Osteocyte (in vitro differentiated cells): ENCODE measurements at regions not wholly inside any gene's neighbourhood (a gene's known extent, or its start where the extent isn't known, plus 50 kb on each side); places are given as distances from the start of the nearest gene placed in this dataset.

ENCODE experiments used
- DNase-seq: peaks from one replicate; pipeline ENCODE4 v3.0.0; 2021; ENCODE audit warnings: mixed read lengths; ENCODE audit not compliant: unreplicated experiment; ENCODE audit errors: extremely low spot score
- H3K27ac Mint-ChIP-seq: one replicate; pipeline ENCODE4 v1.8.0; 2021; ENCODE audit warnings: mild to moderate bottlenecking, mixed read lengths; ENCODE audit not compliant: unreplicated experiment
- H3K27me3 Mint-ChIP-seq: one replicate; pipeline ENCODE4 v1.8.0; 2021; ENCODE audit warnings: mixed read lengths; ENCODE audit not compliant: unreplicated experiment
- H3K36me3 Mint-ChIP-seq: one replicate; pipeline ENCODE4 v1.8.0; 2021; ENCODE audit warnings: mixed read lengths; ENCODE audit not compliant: unreplicated experiment
- H3K4me1 Mint-ChIP-seq: one replicate; pipeline ENCODE4 v1.8.0; 2021; ENCODE audit warnings: mixed read lengths; ENCODE audit not compliant: unreplicated experiment
- H3K4me3 Mint-ChIP-seq: one replicate; pipeline ENCODE4 v1.8.0; 2021; ENCODE audit warnings: mild to moderate bottlenecking, moderate library complexity, mixed read lengths; ENCODE audit not compliant: unreplicated experiment
- H3K9me3 Mint-ChIP-seq: one replicate; pipeline ENCODE4 v1.8.0; 2021; ENCODE audit warnings: mixed read lengths; ENCODE audit not compliant: unreplicated experiment
- TF ChIP-seq, protein P1 (sequence below): fragments of 200-600 bp; sonication (generic); IDR thresholded peaks from 2 replicates; pipeline ENCODE4 v1.5.0; 2021; ENCODE audit warnings: antibody characterized with exemption, mild to moderate bottlenecking, moderate library complexity

DNA sequence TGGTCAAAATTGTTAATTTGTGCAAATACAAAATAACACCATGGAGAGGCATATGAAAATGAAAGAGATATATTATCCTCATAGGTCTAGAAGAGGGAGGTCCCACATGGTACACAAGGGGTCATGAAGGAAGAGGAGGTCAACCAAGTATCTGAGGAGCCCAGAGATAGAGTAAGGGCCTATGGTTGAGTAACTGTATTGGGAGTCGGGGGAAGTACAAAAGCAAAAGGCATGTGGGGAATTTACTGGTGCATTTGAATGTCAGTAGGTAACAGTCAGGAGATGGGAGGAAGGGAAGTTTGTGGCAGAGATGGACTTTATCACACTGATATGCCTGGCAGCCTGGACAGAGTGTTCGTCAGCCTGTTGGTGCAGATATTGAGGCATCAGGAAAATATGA is 1113.7 kb downstream of the OTOL1 start:
- TF ChIP-seq, protein P1, sequence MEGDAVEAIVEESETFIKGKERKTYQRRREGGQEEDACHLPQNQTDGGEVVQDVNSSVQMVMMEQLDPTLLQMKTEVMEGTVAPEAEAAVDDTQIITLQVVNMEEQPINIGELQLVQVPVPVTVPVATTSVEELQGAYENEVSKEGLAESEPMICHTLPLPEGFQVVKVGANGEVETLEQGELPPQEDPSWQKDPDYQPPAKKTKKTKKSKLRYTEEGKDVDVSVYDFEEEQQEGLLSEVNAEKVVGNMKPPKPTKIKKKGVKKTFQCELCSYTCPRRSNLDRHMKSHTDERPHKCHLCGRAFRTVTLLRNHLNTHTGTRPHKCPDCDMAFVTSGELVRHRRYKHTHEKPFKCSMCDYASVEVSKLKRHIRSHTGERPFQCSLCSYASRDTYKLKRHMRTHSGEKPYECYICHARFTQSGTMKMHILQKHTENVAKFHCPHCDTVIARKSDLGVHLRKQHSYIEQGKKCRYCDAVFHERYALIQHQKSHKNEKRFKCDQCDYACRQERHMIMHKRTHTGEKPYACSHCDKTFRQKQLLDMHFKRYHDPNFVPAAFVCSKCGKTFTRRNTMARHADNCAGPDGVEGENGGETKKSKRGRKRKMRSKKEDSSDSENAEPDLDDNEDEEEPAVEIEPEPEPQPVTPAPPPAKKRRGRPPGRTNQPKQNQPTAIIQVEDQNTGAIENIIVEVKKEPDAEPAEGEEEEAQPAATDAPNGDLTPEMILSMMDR = no peak
- DNase-seq = no peak

GRCh38 chr3:162612991-162613390 is 1116.4 kb downstream of the OTOL1 start:
- Mint-ChIP-seq H3K27ac (no peak overlapping the region), H3K9me3 (no peaks in the 10 kb centered on the region), H3K36me3 (no peaks in the 10 kb centered on the region), H3K4me1 (no peaks in the 10 kb centered on the region), H3K27me3 (no peaks in the 10 kb centered on the region), H3K4me3 (no peak overlapping the region)
- no peak for DNase-seq
- TF ChIP-seq, protein P1 = no peak

More for the DNA sequence above, 1113.7 kb downstream of the OTOL1 start:
- Mint-ChIP-seq H3K9me3 (peaks cover 3% of the 10 kb centered on the region), H3K27ac (no peak overlapping the region), H3K4me3 (no peak overlapping the region), H3K4me1 (no peaks in the 10 kb centered on the region), H3K36me3 (no peaks in the 10 kb centered on the region), H3K27me3 (no peaks in the 10 kb centered on the region)

DNA sequence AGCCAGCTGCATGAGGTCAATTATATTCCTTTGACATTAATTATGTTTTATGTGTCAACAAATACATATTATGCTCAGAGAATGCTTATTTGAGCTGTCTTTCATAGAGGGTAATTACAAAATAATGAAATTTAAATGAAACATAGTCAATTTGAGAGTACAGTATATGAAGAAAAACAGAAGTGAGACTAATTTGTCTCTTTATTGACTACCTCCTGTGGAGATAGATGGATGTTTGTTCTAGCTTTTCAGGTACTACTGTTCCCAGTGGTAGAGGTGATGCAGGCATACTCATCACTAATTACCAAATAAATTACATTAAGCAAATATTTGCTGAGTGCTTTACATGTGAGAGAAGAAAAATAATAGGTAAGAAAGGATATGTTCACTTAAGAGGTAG is 1129.6 kb downstream of the OTOL1 start:
- TF ChIP-seq, protein P1 = no peak
- DNase-seq = no peak
- no peak overlapping the region for H3K27ac Mint-ChIP-seq
- no peaks in the 10 kb centered on the region for H3K27me3 Mint-ChIP-seq
- no peak overlapping the region for H3K4me3 Mint-ChIP-seq
- no peaks in the 10 kb centered on the region for H3K4me1 Mint-ChIP-seq
- H3K36me3 Mint-ChIP-seq = peaks cover 3% of the 10 kb centered on the region
- H3K9me3 Mint-ChIP-seq = peaks cover 14% of the 10 kb centered on the region

DNA sequence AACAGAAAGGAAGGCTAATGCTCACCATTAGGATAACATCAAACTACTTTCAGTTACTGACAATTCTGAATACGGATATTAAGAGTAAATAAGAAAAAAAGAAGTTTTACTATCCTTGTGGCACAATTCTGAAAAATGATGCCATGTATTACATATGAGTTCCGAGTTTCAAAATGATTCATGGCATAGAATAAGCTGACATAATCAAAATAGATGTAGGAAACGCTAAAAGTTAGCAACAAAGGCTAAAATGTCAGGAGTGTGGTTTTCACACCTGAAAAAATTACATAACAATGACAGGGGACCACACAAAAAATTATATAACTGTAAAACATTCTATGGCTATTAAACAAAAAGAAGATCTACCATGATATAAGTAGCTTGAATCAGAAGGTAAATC is 1131.9 kb downstream of the OTOL1 start:
- Mint-ChIP-seq H3K27ac (no peak overlapping the region), H3K9me3 (no peaks in the 10 kb centered on the region), H3K4me3 (no peak overlapping the region), H3K27me3 (no peaks in the 10 kb centered on the region), H3K4me1 (peaks cover 4% of the 10 kb centered on the region), H3K36me3 (no peaks in the 10 kb centered on the region)
- TF ChIP-seq, protein P1 = no peak
- no peak for DNase-seq

DNA sequence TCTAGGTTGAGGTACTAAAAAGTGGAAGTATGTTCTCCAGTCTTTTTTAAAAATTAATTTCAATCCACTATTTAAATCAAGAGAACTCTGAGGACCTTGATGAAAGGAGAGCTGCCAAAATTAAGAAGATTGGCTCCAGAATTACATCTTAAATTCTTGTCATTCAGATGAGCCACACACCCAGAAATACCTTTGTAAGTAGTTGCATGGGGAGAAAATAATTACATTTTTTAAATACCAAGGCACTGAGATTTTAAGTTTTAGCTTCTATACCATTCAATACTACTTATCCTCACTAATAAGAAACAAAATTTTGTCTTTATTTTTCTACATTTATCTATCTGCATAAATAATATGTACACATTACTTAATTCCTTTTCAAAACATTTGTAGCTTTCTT is 1132.8 kb downstream of the OTOL1 start:
- no peak overlapping the region for H3K27ac Mint-ChIP-seq
- peaks cover 4% of the 10 kb centered on the region for H3K4me1 Mint-ChIP-seq
- H3K4me3 Mint-ChIP-seq = no peak overlapping the region
- TF ChIP-seq, protein P1 = no peak
- no peaks in the 10 kb centered on the region for H3K9me3 Mint-ChIP-seq
- H3K36me3 Mint-ChIP-seq = no peaks in the 10 kb centered on the region
- DNase-seq = no peak
- H3K27me3 Mint-ChIP-seq = no peaks in the 10 kb centered on the region
